Left lung (tissue), 4 donors: ENCODE measurements at regions not wholly inside any gene's neighbourhood (a gene's known extent, or its start where the extent isn't known, plus 50 kb on each side); places are given as distances from the start of the nearest gene placed in this dataset.

Experiments used
- ATAC-seq: fragments of 200-7000 bp; cut with Tn5 transposase; one replicate; pipeline ENCODE4 v1.9.1; 2020; ENCODE audit warnings: moderate library complexity
- DNase-seq, 4 donors: peaks; one replicate each; pipeline ENCODE4 v3.0.0-alpha.2; 2013 to 2020
- H3K27ac ChIP-seq, 2 donors: fragments of 200-600 bp; sonication (generic) in 1 of 2; one replicate each; pipeline versions ENCODE4 v1.5.0 to v1.8.0; 2020 to 2021
- H3K27me3 ChIP-seq, 2 donors: fragments of 200-600 bp; sonication (generic) in 1 of 2; one replicate each; pipeline versions ENCODE4 v1.5.0 to v1.8.0; 2020 to 2021
- H3K36me3 ChIP-seq, 2 donors: fragments of 200-600 bp; sonication (generic) in 1 of 2; one replicate each; pipeline versions ENCODE4 v1.5.0 to v1.8.0; 2020 to 2021
- H3K4me1 ChIP-seq, 2 donors: fragments of 200-600 bp; one replicate each; pipeline ENCODE4 v1.8.0; 2021
- H3K4me3 ChIP-seq, 2 donors: fragments of 200-600 bp; sonication (generic) in 1 of 2; one replicate each; pipeline versions ENCODE4 v1.5.0 to v1.8.0; 2020 to 2021; ENCODE audit warnings: mild to moderate bottlenecking in 1 of 2
- H3K9me3 ChIP-seq, 2 donors: fragments of 200-600 bp; sonication (generic) in 1 of 2; one replicate each; pipeline versions ENCODE4 v1.5.0 to v1.8.0; 2020 to 2021
- intact Hi-C, 2 donors: fragments of 100-400 bp; cut with DNase I; formaldehyde crosslinking; loops; one replicate each; pipeline versions ENCODE4 v1.11.2 to v1.14.2; 2022
- TF ChIP-seq, protein P1 (sequence below), 2 donors: fragments of 200-600 bp; sonication (generic) in 1 of 2; IDR thresholded peaks; one replicate each; pipeline versions ENCODE4 v1.5.0 to v1.8.0; 2021; ENCODE audit warnings: antibody characterized with exemption in 2 of 2
- donor health status: DM: no; HTN: yes; CAD: no.
- donor health status: DM: no; HTN: no; CAD: no.

DNA sequence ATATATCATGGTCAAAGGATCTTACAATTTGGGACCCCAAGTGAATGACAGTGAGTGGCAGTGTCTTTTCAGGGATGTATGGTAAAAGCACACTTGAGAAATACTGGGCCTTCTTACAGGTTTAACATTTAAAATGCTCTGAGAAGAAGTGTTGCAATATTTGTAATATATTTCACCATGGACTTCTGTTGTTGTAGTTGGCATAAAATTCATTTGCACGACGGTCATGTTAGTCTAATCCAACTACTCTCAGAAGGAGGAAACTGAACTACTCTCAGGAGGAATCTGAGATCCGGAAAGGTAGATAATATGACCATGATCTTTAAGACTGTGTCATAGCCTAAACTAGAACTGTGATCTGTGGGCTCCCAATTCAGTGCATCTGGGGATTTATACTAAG, 700.1 kb downstream of the HDGFL1 start:
- no peaks in the 10 kb centered on the region for H3K4me1 ChIP-seq
- intact Hi-C loops, result no loop called here
- TF ChIP-seq, protein P1, sequence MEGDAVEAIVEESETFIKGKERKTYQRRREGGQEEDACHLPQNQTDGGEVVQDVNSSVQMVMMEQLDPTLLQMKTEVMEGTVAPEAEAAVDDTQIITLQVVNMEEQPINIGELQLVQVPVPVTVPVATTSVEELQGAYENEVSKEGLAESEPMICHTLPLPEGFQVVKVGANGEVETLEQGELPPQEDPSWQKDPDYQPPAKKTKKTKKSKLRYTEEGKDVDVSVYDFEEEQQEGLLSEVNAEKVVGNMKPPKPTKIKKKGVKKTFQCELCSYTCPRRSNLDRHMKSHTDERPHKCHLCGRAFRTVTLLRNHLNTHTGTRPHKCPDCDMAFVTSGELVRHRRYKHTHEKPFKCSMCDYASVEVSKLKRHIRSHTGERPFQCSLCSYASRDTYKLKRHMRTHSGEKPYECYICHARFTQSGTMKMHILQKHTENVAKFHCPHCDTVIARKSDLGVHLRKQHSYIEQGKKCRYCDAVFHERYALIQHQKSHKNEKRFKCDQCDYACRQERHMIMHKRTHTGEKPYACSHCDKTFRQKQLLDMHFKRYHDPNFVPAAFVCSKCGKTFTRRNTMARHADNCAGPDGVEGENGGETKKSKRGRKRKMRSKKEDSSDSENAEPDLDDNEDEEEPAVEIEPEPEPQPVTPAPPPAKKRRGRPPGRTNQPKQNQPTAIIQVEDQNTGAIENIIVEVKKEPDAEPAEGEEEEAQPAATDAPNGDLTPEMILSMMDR (IDR thresholded peaks at IDR 0.05), result no peak
- DNase-seq (no peak), ATAC-seq (no peak)
- no peaks in the 10 kb centered on the region for H3K9me3 ChIP-seq
- H3K27ac ChIP-seq, result no peak overlapping the region
- no peak overlapping the region for H3K4me3 ChIP-seq
- H3K36me3 ChIP-seq, result no peaks in the 10 kb centered on the region
- H3K27me3 ChIP-seq, result no peaks in the 10 kb centered on the region

DNA sequence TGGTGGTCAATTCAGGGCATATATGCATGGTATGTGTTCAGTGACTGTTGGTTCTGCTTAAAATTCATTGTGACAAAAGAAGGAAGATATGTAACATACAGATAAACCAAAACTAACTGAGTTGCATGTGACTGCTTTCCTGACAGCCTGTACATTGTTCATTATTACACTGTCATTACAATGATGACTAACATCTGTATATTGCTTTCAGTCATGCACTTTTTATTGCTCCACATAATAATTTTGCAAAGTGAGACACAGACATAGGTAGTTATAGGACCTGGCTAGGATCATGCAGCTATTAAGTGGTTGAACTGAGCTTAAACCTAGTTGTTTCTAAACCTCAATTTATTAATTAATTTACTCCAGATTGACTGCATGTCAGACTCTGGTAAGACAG, 703.2 kb downstream of the HDGFL1 start:
- TF ChIP-seq, protein P1 (IDR thresholded peaks at IDR 0.05), result no peak
- no peaks in the 10 kb centered on the region for H3K27me3 ChIP-seq
- H3K27ac ChIP-seq, result no peak overlapping the region

DNA sequence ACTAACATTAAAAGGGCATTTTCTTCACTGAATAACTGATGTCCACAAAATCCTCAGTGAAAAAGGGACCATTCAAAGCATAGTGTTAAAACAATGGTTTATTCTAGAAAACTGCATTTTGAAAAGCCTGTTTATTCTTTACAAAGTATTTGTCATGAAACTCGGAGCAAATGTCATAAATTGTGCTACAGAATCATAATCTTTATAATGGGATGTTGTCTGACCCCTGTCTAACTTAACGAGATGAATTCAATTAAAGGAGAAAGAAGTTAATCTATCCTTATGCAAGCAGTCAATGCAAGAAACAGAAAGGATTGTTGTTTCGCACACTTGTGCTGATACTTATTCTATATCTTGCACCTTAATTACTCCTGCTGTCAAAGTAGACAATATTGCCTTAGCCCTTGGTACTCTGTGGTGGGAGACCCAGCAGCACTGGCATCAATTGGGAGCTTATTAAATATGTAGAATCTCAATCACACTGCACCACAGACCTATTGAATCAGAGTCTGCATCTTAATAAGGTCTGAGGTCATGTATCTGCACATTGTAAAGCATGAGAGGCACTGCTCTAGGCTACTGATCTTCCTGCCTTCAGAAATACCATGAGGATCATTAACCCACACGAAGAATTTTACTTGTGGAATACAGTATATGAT, 708.3 kb downstream of the HDGFL1 start:
- Histone ChIP-seq H3K4me1 (no peaks in the 10 kb centered on the region), H3K27me3 (no peaks in the 10 kb centered on the region), H3K4me3 (no peak overlapping the region), H3K27ac (no peak overlapping the region), H3K36me3 (no peaks in the 10 kb centered on the region), H3K9me3 (no peaks in the 10 kb centered on the region)
- intact Hi-C loops, result no loop called here
- TF ChIP-seq, protein P1 (IDR thresholded peaks at IDR 0.05), result no peak
- DNase-seq, result no peak
- no peak for ATAC-seq

More for the DNA sequence above, 703.2 kb downstream of the HDGFL1 start:
- Histone ChIP-seq H3K4me1 (no peaks in the 10 kb centered on the region), H3K36me3 (no peaks in the 10 kb centered on the region), H3K9me3 (no peaks in the 10 kb centered on the region), H3K4me3 (no peak overlapping the region)
- DNase-seq (no peak), ATAC-seq (no peak)
- intact Hi-C loops, result no loop called here

DNA sequence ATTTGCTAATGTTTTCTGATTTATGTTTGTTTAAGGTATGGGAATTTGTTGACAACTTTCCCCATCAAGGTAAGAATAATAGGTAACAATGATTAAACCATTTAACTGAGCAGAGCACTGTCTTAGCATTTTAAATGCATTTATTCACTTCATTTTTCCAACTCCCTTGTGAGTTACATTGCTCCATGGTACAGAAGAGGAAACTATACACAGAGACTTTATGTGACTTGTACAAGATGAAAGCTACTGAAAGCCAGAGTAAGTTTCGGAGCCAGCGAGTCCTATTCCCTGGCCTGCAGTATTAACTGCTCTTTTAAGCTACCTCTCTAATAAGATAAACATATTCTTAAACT, 708.8 kb downstream of the HDGFL1 start:
- Histone ChIP-seq H3K4me1 (no peaks in the 10 kb centered on the region), H3K4me3 (no peak overlapping the region), H3K27ac (no peak overlapping the region), H3K27me3 (no peaks in the 10 kb centered on the region), H3K9me3 (no peaks in the 10 kb centered on the region), H3K36me3 (no peaks in the 10 kb centered on the region)
- DNase-seq (no peak), ATAC-seq (no peak)
- TF ChIP-seq, protein P1 (IDR thresholded peaks at IDR 0.05), result no peak
- intact Hi-C loops, result no loop called here

DNA sequence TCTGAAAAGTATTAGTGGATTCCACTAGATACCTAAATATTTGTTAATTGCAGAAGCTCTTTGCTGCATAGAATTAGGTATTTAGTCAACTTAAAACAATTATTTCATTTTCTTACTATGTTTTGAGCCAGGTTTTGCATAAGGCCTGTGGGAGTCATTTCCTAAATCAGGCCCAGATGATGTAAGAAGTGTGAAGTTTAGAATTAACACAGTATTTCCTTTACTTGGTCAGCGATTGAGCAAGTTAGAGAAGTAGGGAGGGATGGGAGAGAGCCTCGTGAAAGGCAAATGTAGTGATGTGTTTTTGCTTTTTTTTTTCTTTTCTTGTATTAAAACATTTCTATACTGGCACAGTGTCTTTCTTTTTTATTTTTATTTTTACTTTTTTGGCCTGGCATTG, 711.1 kb downstream of the HDGFL1 start:
- Histone ChIP-seq H3K27me3 (no peaks in the 10 kb centered on the region), H3K9me3 (no peaks in the 10 kb centered on the region), H3K36me3 (no peaks in the 10 kb centered on the region), H3K4me3 (no peak overlapping the region), H3K27ac (no peak overlapping the region), H3K4me1 (no peaks in the 10 kb centered on the region)
- TF ChIP-seq, protein P1 (IDR thresholded peaks at IDR 0.05), result no peak
- intact Hi-C loops, result no loop called here
- no peak for DNase-seq
- no peak for ATAC-seq
